Common myeloid progenitor, CD34-positive (primary cell): ENCODE measurements at regions not wholly inside any gene's neighbourhood (a gene's known extent, or its start where the extent isn't known, plus 50 kb on each side); places are given as distances from the start of the nearest gene placed in this dataset.

Source experiments
- CTCF ChIA-PET: fragments of 350-600 bp; sonication (Branson Sonifier 250); formaldehyde crosslinking; loops from one replicate; lab custom pipeline; 2021; ENCODE audit warnings: antibody characterized with exemption; lab: Charles Lee
- POLR2A ChIA-PET: fragments of 350-600 bp; sonication (Branson Sonifier 250); formaldehyde crosslinking; loops from one replicate; lab custom pipeline; 2021; ENCODE audit warnings: antibody characterized with exemption; lab: Charles Lee
- DNase-seq, 3 donors: peaks; one replicate each; pipeline versions ENCODE4 v3.0.0 to v3.0.0-alpha.2; 2013
- H3K27ac ChIP-seq, 2 experiments: 1 replicate in 1 of 2; 2 replicates in 1 of 2; pipeline ENCODE4 v1.7.0; 2013; ENCODE audit warnings: inconsistent platforms in 2 of 2, low read length in 2 of 2, mild to moderate bottlenecking in 2 of 2, low read depth in 1 of 2, moderate library complexity in 1 of 2; ENCODE audit not compliant: severe bottlenecking in 2 of 2, insufficient read depth in 1 of 2, poor library complexity in 1 of 2
- H3K27me3 ChIP-seq, 5 experiments: replicated peaks in 2 of 5; 1 replicate in 3 of 5; 2 replicates in 2 of 5; pipeline versions ENCODE4 v1.6.1 to v1.7.0; 2013; ENCODE audit warnings: low read length in 4 of 5, mild to moderate bottlenecking in 2 of 5, moderate library complexity in 2 of 5, inconsistent platforms in 1 of 5; ENCODE audit not compliant: insufficient read depth in 5 of 5, control insufficient read depth in 4 of 5
- H3K36me3 ChIP-seq, 4 experiments: 1 replicate in 2 of 4; 2 replicates in 2 of 4; pipeline versions ENCODE4 v1.6.1 to v1.7.0; 2013; ENCODE audit warnings: low read length in 3 of 4, control low read depth in 1 of 4, mild to moderate bottlenecking in 1 of 4; ENCODE audit not compliant: control insufficient read depth in 4 of 4, insufficient read depth in 4 of 4
- H3K4me1 ChIP-seq, 4 experiments: 1 replicate in 3 of 4; 2 replicates in 1 of 4; pipeline versions ENCODE4 v1.6.1 to v1.7.1; 2013; ENCODE audit warnings: low read length in 3 of 4, mild to moderate bottlenecking in 3 of 4, control low read depth in 1 of 4, inconsistent platforms in 1 of 4, moderate library complexity in 1 of 4; ENCODE audit not compliant: control insufficient read depth in 4 of 4, insufficient read depth in 4 of 4; ENCODE audit errors: control extremely low read depth in 1 of 4
- H3K4me3 ChIP-seq, 7 experiments: 1 replicate in 4 of 7; 2 replicates in 3 of 7; pipeline versions ENCODE4 v1.5.1 to v1.7.0; 2013; ENCODE audit warnings: mild to moderate bottlenecking in 7 of 7, low read length in 6 of 7, moderate library complexity in 6 of 7, inconsistent platforms in 2 of 7, low read depth in 2 of 7, control low read depth in 1 of 7; ENCODE audit not compliant: insufficient read depth in 4 of 7, control insufficient read depth in 1 of 7; ENCODE audit errors: extremely low read depth in 1 of 7
- H3K9me3 ChIP-seq, 5 experiments: 1 replicate in 4 of 5; 2 replicates in 1 of 5; pipeline versions ENCODE4 v1.6.1 to v1.7.1; 2013; ENCODE audit warnings: low read length in 4 of 5, mild to moderate bottlenecking in 2 of 5, inconsistent platforms in 1 of 5, low read depth in 1 of 5, moderate library complexity in 1 of 5; ENCODE audit not compliant: control insufficient read depth in 4 of 5, insufficient read depth in 2 of 5; ENCODE audit errors: control extremely low read depth in 1 of 5
- WGBS: methylation state at CpG from one replicate; pipeline ENCODE4 v1.1.5; 2013; ENCODE audit not compliant: insufficient coverage; 5-methylcytosine and 5-hydroxymethylcytosine counted together

- Histone ChIP-seq H3K4me1 (no peaks in the 10 kb centered on the region), H3K9me3 (no peaks in the 10 kb centered on the region), H3K36me3 (no peaks in the 10 kb centered on the region), H3K27ac (no peak overlapping the region), H3K27me3 (peaks cover 0 to 7% (median 3%) of the 10 kb centered on the region in 5 experiments), H3K4me3 (no peak overlapping the region)
- WGBS, result 89% methylated on average over 6 of the region's 6 CpGs
- CTCF ChIA-PET, result no interaction called here
- DNase-seq, result no peak
- POLR2A ChIA-PET, result no interaction called here
Observed at GRCh38 chr16:66042341-66042740, 324.1 kb upstream of the CDH5 start.

DNA sequence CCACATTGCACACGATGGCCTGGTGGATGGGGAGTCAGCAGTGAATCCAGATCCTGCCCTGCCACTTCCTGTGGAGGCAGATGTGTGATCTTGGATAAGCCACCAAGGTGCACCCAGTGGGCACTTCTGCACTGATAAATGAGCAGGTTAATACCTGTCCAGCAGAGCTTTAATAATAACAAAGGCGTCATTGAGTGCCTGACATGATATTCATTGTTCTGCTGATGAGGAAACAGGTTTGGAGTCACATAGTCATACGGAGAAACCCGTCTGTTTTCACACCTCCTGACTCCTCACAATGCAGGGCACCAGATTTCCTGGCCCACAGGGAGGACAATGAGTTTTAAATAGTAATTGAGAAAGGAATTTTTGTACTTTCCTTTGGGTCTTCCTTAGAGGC is 324.6 kb upstream of the CDH5 start:
- H3K36me3 ChIP-seq, result no peaks in the 10 kb centered on the region
- WGBS, result 76% methylated on average over 2 of the region's 4 CpGs
- H3K4me3 ChIP-seq, result no peak overlapping the region
- H3K27me3 ChIP-seq, result peaks cover 0 to 7% (median 3%) of the 10 kb centered on the region in 5 experiments
- POLR2A ChIA-PET, result no interaction called here
- CTCF ChIA-PET, result no interaction called here
- no peaks in the 10 kb centered on the region for H3K4me1 ChIP-seq
- DNase-seq, result no peak
- H3K9me3 ChIP-seq, result no peaks in the 10 kb centered on the region
- H3K27ac ChIP-seq, result no peak overlapping the region

DNA sequence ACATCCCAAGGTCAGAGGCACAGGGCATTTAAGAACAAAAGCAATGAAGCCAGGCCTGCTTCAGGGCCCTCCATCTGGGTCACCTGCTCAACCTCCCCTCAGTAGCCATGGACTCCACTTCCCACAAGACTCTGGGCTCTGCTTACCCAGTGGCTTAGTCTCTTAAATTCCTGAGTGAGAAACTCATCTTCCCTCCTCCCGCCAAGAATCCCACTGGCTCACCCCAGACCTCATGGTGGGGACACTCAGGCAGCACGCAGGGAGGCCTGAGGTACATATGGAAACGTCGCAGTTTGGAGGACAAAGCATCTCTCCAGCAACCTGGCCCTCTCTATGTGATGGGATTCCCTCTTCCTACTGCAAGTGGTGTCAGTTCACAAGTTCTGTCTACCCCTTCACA is 326.7 kb upstream of the CDH5 start:
- peaks cover 0 to 7% (median 3%) of the 10 kb centered on the region in 5 experiments for H3K27me3 ChIP-seq
- whole genome bisulfite sequencing, result 100% methylated on average over 4 of the region's 4 CpGs
- H3K36me3 ChIP-seq, result no peaks in the 10 kb centered on the region
- DNase-seq, result no peak
- no peaks in the 10 kb centered on the region for H3K9me3 ChIP-seq
- no peak overlapping the region for H3K27ac ChIP-seq
- no peak overlapping the region for H3K4me3 ChIP-seq
- H3K4me1 ChIP-seq, result no peaks in the 10 kb centered on the region
- POLR2A ChIA-PET, result no interaction called here
- CTCF ChIA-PET, result no interaction called here

- H3K36me3 ChIP-seq, result no peaks in the 10 kb centered on the region
- no peaks in the 10 kb centered on the region for H3K4me1 ChIP-seq
- H3K27ac ChIP-seq, result no peak overlapping the region
- H3K4me3 ChIP-seq, result no peak overlapping the region
- ChIA-PET CTCF (no interaction called here), POLR2A (no interaction called here)
- peaks cover 0 to 7% (median 3%) of the 10 kb centered on the region in 5 experiments for H3K27me3 ChIP-seq
- H3K9me3 ChIP-seq, result no peaks in the 10 kb centered on the region
- WGBS, result 78% methylated on average over 4 of the region's 6 CpGs
- DNase-seq, result no peak
Observed at GRCh38 chr16:66036793-66037715, 329.4 kb upstream of the CDH5 start.

DNA sequence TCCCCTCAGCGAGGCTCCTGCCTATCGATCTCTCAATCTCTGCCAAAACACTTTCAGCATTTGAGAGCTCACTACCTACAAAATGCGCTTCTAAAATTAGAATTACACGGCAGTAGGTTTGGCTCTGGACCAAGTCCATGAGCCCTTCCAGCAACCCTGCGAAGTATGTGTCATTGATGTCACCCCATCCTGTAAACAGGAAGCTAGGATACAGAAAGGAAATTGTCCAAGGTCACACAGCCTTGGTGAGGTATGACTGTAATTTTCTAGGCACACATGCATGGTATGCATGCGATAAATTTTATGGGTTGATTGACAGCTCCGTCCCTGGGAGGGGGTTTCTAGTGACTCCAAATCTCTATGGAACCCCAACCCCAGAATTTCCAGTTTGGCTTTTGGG is 330.3 kb upstream of the CDH5 start:
- 85% methylated on average over 6 of the region's 7 CpGs for WGBS
- H3K27me3 ChIP-seq, result peaks cover 0 to 5% (median 3%) of the 10 kb centered on the region in 5 experiments
- CTCF ChIA-PET, result no interaction called here
- H3K4me3 ChIP-seq, result no peak overlapping the region
- no peaks in the 10 kb centered on the region for H3K36me3 ChIP-seq
- no peaks in the 10 kb centered on the region for H3K4me1 ChIP-seq
- H3K27ac ChIP-seq, result no peak overlapping the region
- no peak for DNase-seq
- POLR2A ChIA-PET, result no interaction called here
- no peaks in the 10 kb centered on the region for H3K9me3 ChIP-seq

DNA sequence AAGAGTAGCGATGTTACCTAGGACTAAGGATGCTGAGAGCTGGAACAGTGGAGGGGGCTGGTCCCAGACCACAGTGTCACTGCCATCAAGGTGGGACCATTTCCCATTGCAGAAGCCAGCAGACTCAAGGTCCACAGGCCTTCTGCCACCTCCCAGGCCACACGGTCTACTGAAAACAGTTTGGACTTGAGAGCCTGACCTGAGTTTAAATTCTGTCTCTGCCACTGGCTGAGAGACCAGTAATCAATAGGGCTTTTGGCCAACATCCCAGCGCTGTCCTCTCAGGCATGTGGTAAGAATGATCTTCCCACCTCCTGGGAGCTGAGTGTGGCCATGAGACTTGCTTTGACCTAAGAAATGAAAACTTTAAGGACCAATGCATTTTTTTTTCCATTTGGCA is 331.4 kb upstream of the CDH5 start:
- H3K4me1 ChIP-seq, result no peaks in the 10 kb centered on the region
- no peaks in the 10 kb centered on the region for H3K36me3 ChIP-seq
- H3K4me3 ChIP-seq, result no peak overlapping the region
- no peaks in the 10 kb centered on the region for H3K9me3 ChIP-seq
- peaks cover 0 to 5% (median 2%) of the 10 kb centered on the region in 5 experiments for H3K27me3 ChIP-seq
- CTCF ChIA-PET, result no interaction called here
- POLR2A ChIA-PET, result no interaction called here
- H3K27ac ChIP-seq, result no peak overlapping the region
- 100% methylated on average over 3 of the region's 3 CpGs for WGBS
- no peak for DNase-seq

DNA sequence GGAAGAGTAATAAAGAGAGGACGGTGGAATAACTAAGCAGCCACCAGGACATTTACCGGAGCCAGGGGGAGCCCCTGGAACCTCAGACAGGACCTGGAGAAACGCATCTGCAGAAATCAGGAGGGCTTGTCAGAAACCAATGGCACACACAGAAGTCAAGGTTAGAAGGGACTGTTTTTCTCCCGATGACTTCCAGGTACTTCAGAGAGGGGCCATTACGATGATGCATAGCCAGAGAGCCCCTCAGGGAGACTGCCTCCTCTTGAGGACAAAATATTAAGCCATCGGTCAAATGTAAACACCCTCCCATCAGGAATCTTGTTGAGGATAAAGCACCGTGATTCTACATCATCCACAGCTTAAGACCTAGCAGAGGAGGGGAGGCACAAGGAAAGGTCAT is 333.6 kb upstream of the CDH5 start:
- POLR2A ChIA-PET, result no interaction called here
- H3K4me3 ChIP-seq, result no peak overlapping the region
- H3K36me3 ChIP-seq, result no peaks in the 10 kb centered on the region
- H3K27ac ChIP-seq, result no peak overlapping the region
- no peaks in the 10 kb centered on the region for H3K9me3 ChIP-seq
- peaks cover 0 to 4% (median 0%) of the 10 kb centered on the region in 5 experiments for H3K27me3 ChIP-seq
- no peaks in the 10 kb centered on the region for H3K4me1 ChIP-seq
- no peak for DNase-seq
- WGBS, result 94% methylated on average over 5 of the region's 7 CpGs
- CTCF ChIA-PET, result no interaction called here
